ENCODE measurements at regions not wholly inside any gene's neighbourhood (a gene's known extent, or its start where the extent isn't known, plus 50 kb on each side); places are given as distances from the start of the nearest gene placed in this dataset.

DNA sequence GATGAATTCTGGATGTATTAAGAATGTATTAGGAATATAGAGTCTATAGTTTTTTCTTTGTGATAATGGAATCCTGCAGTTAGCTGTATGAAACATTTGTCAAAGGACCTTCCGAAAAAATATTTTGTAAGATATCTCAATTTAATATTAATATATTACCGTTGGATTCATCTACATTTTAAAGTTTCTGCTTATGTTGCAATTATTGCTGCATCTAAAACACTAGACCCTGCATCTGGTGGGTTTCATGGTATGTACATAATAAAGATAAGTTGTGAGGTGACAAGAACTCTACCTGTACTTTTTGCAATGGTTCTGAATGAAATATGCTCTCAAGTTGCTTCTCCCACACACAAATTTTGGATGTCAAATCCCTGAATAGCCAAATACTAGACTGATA lies 565.9 kb upstream of the FBXO33 start:
- TF ChIP-seq, protein P1, sequence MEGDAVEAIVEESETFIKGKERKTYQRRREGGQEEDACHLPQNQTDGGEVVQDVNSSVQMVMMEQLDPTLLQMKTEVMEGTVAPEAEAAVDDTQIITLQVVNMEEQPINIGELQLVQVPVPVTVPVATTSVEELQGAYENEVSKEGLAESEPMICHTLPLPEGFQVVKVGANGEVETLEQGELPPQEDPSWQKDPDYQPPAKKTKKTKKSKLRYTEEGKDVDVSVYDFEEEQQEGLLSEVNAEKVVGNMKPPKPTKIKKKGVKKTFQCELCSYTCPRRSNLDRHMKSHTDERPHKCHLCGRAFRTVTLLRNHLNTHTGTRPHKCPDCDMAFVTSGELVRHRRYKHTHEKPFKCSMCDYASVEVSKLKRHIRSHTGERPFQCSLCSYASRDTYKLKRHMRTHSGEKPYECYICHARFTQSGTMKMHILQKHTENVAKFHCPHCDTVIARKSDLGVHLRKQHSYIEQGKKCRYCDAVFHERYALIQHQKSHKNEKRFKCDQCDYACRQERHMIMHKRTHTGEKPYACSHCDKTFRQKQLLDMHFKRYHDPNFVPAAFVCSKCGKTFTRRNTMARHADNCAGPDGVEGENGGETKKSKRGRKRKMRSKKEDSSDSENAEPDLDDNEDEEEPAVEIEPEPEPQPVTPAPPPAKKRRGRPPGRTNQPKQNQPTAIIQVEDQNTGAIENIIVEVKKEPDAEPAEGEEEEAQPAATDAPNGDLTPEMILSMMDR (conservative IDR thresholded peaks at IDR 0.05; ENCODE audit: low read depth, low read length): no peak
- TF ChIP-seq EZH2 (IDR thresholded peaks at IDR 0.05; ENCODE audit: low read length, unreplicated experiment): no peak
- TF ChIP-seq EZH2phosphoT487 (IDR thresholded peaks at IDR 0.05; ENCODE audit: borderline replicate concordance, low read length): no peak
- no peak overlapping the region for H2AFZ ChIP-seq (ENCODE audit: low read length)
- H4K20me1 ChIP-seq (ENCODE audit: low read length): no peaks in the 10 kb centered on the region
- no peaks in the 10 kb centered on the region for H3K4me1 ChIP-seq (ENCODE audit: insufficient read depth, low read length)
- no peaks in the 10 kb centered on the region for H3K9me2 ChIP-seq (replicated peaks; ENCODE audit: low read length)
- H3F3A ChIP-seq (ENCODE audit: low read length, unreplicated experiment): no peaks in the 10 kb centered on the region
- ChIA-PET CTCF (no interaction called here), POLR2A (ENCODE audit: unreplicated experiment) (no interaction called here)
- no peaks in the 10 kb centered on the region for H3K27me3 ChIP-seq (ENCODE audit: low read length)
- H3K4me2 ChIP-seq (ENCODE audit: low read length): no peak overlapping the region
- no peaks in the 10 kb centered on the region for H3K79me2 ChIP-seq (ENCODE audit: low read length)
- H3K9me3 ChIP-seq (ENCODE audit: low read length): no peaks in the 10 kb centered on the region
- no peak overlapping the region for H3K27ac ChIP-seq (ENCODE audit: low read length)
- DNase-seq (no peak), ATAC-seq (no peak)
- H3K9ac ChIP-seq (ENCODE audit: low read length): no peak overlapping the region
- H3K4me3 ChIP-seq (ENCODE audit: low read length): no peak overlapping the region
- H3K36me3 ChIP-seq (ENCODE audit: low read depth, low read length): no peaks in the 10 kb centered on the region
- intact Hi-C loops (cut with micrococcal nuclease): loop anchor here (5.0 kb wide), 1 partner anchor 124 kb away; no protein-coding TSS in a partner anchor
- no TSS peak for BruUV-seq (replicated peaks)

DNA sequence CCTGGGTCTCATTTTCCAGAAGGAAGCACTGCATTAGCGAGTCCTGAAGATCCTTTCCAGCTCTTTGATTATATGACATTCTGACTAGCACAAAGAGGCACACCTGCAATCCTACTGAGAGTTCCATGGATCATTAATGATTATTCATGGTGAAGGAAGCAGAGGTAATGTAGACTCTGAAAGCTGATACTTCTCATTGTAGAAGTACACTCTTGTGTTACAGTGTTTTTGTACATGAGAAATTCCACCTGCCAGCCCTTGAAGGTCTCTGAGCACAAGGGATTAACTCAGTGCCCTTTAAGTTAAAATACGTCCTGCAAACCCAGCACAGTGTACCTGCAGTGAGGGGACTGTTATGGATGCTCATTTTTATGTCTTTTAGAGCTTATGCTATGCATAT lies 558.8 kb upstream of the FBXO33 start:
- Histone ChIP-seq H3K27ac (ENCODE audit: low read length) (no peak overlapping the region), H3K4me1 (ENCODE audit: insufficient read depth, low read length) (no peaks in the 10 kb centered on the region), H2AFZ (ENCODE audit: low read length) (no peak overlapping the region), H3K36me3 (ENCODE audit: low read depth, low read length) (no peaks in the 10 kb centered on the region), H3K4me3 (ENCODE audit: low read length) (no peak overlapping the region), H3K4me2 (ENCODE audit: low read length) (no peak overlapping the region), H3K79me2 (ENCODE audit: low read length) (no peaks in the 10 kb centered on the region), H3K9ac (ENCODE audit: low read length) (no peak overlapping the region), H3F3A (ENCODE audit: low read length, unreplicated experiment) (no peaks in the 10 kb centered on the region), H3K27me3 (ENCODE audit: low read length) (no peaks in the 10 kb centered on the region), H3K9me3 (ENCODE audit: low read length) (no peaks in the 10 kb centered on the region), H4K20me1 (ENCODE audit: low read length) (no peaks in the 10 kb centered on the region), H3K9me2 (replicated peaks; ENCODE audit: low read length) (no peaks in the 10 kb centered on the region)
- BruUV-seq (replicated peaks): no TSS peak
- ChIA-PET POLR2A (ENCODE audit: unreplicated experiment) (no interaction called here), CTCF (interaction anchor here (0.6 kb wide), 1 partner anchor 227 kb away, joined by 3 read pairs; no protein-coding TSS in a partner anchor)
- intact Hi-C loops (cut with micrococcal nuclease): no loop called here
- DNase-seq: no peak
- ATAC-seq: no peak
- TF ChIP-seq EZH2phosphoT487 (IDR thresholded peaks at IDR 0.05; ENCODE audit: borderline replicate concordance, low read length) (no peak), EZH2 (IDR thresholded peaks at IDR 0.05; ENCODE audit: low read length, unreplicated experiment) (no peak)
- TF ChIP-seq, protein P1 (conservative IDR thresholded peaks at IDR 0.05; ENCODE audit: low read depth, low read length): no peak

DNA sequence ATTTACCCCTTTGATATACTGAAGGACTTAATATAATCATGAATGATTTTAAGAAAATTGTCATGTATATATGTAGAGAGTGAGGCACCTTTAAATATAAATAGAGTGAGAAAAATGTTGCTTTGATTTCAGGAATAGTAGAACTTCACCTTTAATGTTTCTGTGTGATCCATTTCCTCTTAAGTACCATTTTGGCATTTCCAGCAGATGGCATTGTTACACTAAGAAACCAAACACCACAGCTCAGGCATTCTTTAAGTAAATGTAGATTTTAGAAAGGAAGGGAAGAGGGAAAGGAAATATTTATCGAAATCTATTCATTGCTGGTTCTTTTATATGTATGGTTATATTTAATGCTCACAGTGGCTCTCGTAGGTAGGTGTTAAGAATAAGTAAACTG lies 556.7 kb upstream of the FBXO33 start:
- ATAC-seq: peak; percentile 93
- Histone ChIP-seq H3K4me2 (ENCODE audit: low read length) (peak overlapping the region; percentile 14; the same call in 1 of the 2 replicates), H3K4me3 (ENCODE audit: low read length) (no peak overlapping the region), H3K27me3 (ENCODE audit: low read length) (no peaks in the 10 kb centered on the region), H3K27ac (ENCODE audit: low read length) (no peak overlapping the region), H3K79me2 (ENCODE audit: low read length) (no peaks in the 10 kb centered on the region), H3F3A (ENCODE audit: low read length, unreplicated experiment) (no peaks in the 10 kb centered on the region), H3K4me1 (ENCODE audit: insufficient read depth, low read length) (no peaks in the 10 kb centered on the region), H3K9ac (ENCODE audit: low read length) (no peak overlapping the region), H3K9me3 (ENCODE audit: low read length) (no peaks in the 10 kb centered on the region), H3K36me3 (ENCODE audit: low read depth, low read length) (no peaks in the 10 kb centered on the region), H4K20me1 (ENCODE audit: low read length) (no peaks in the 10 kb centered on the region), H3K9me2 (replicated peaks; ENCODE audit: low read length) (no peaks in the 10 kb centered on the region), H2AFZ (ENCODE audit: low read length) (no peak overlapping the region)
- POLR2A ChIA-PET (ENCODE audit: unreplicated experiment): interaction anchor here (0.6 kb wide), 1 partner anchor 233 kb away, joined by 3 read pairs; no protein-coding TSS in a partner anchor
- TF ChIP-seq, protein P1 (conservative IDR thresholded peaks at IDR 0.05; ENCODE audit: low read depth, low read length): peak; percentile 93
- no peak for TF ChIP-seq EZH2phosphoT487 (IDR thresholded peaks at IDR 0.05; ENCODE audit: borderline replicate concordance, low read length)
- intact Hi-C loops (cut with micrococcal nuclease): loop anchor here (1.0 to 10.0 kb wide), 8 partner anchors 263 to 1613 kb away; no protein-coding TSS in a partner anchor
- BruUV-seq (replicated peaks): no TSS peak
- peak; percentile 78 for DNase-seq
- CTCF ChIA-PET: interaction anchor here (0.6 kb wide), 1 partner anchor 1148 kb away, joined by 4 read pairs; no protein-coding TSS in a partner anchor
